MCF 10A (cell line): ENCODE measurements at regions not wholly inside any gene's neighbourhood (a gene's known extent, or its start where the extent isn't known, plus 50 kb on each side); places are given as distances from the start of the nearest gene placed in this dataset.

Source experiments
- BruUV-seq: library from RNA; stranded (reverse); fragments of 400-500 nt; replicated peaks from 2 replicates; lab custom pipeline; 2021; lab: Mats Ljungman, UMichigan
- CTCF ChIA-PET: fragments of 300-600 bp; sonication (Branson Sonifier 250); formaldehyde crosslinking; extraction: SDS; loops from one replicate; lab custom pipeline; 2021; ENCODE audit warnings: antibody characterized with exemption, inconsistent platforms; lab: Yijun Ruan, JAX
- POLR2A ChIA-PET: fragments of 300-600, 350-650 bp; sonication (Branson Sonifier 250); formaldehyde crosslinking; extraction: SDS; loops from one replicate; lab custom pipeline; 2020; ENCODE audit warnings: antibody characterized with exemption, inconsistent platforms; lab: Yijun Ruan, JAX
- DNase-seq: peaks from one replicate; pipeline ENCODE4 v3.0.0-alpha.2; 2018; ENCODE audit not compliant: unreplicated experiment
- H3K27ac Mint-ChIP-seq: one replicate; pipeline ENCODE4 v1.8.0; 2022; ENCODE audit warnings: mild to moderate bottlenecking, low read depth, mixed read lengths; ENCODE audit not compliant: unreplicated experiment
- H3K27me3 Mint-ChIP-seq: one replicate; pipeline ENCODE4 v1.8.0; 2022; ENCODE audit warnings: mixed read lengths; ENCODE audit not compliant: insufficient read depth, unreplicated experiment
- H3K36me3 Mint-ChIP-seq: one replicate; pipeline ENCODE4 v1.8.0; 2022; ENCODE audit warnings: mild to moderate bottlenecking, moderate library complexity, mixed read lengths; ENCODE audit not compliant: insufficient read depth, unreplicated experiment
- H3K4me1 Mint-ChIP-seq: one replicate; pipeline ENCODE4 v1.8.0; 2022; ENCODE audit warnings: mixed read lengths; ENCODE audit not compliant: insufficient read depth, unreplicated experiment
- H3K4me3 Mint-ChIP-seq: one replicate; pipeline ENCODE4 v1.8.0; 2022; ENCODE audit warnings: mild to moderate bottlenecking, moderate library complexity, mixed read lengths; ENCODE audit not compliant: unreplicated experiment
- H3K9me3 Mint-ChIP-seq: one replicate; pipeline ENCODE4 v1.8.0; 2022; ENCODE audit warnings: mixed read lengths; ENCODE audit not compliant: unreplicated experiment
- intact Hi-C: fragments of 100-400 bp; cut with micrococcal nuclease; formaldehyde crosslinking; loops from 2 replicates; pipeline ENCODE4 v1.14.1; 2022
- TF ChIP-seq, protein P1 (sequence below): fragments of 200-600 bp; IDR thresholded peaks from one replicate; pipeline ENCODE4 v1.8.0; 2022; ENCODE audit warnings: antibody characterized with exemption, mild to moderate bottlenecking; ENCODE audit not compliant: unreplicated experiment

DNA sequence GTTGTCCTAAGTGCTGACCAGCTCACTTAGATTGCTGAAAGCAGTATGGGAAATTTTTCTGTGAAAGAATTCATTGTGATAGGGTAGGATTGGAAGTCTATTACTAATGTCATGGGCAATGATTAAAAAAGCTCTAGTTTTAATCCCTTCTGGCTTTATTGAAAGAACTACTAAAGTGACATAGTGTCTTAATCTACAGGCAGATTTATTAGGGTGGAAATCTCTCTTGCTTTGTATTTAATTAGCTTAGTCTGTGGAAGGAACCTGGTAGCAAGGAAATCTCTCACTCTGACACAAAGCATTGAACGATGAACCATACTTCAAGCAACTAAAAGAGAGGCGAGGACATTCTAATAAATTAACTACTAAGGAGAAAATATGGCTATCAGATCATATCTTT, 1029.2 kb upstream of the PCDH20 start:
- Mint-ChIP-seq H3K27ac (no peak overlapping the region), H3K27me3 (no peaks in the 10 kb centered on the region), H3K9me3 (no peaks in the 10 kb centered on the region), H3K4me1 (no peaks in the 10 kb centered on the region), H3K36me3 (no peaks in the 10 kb centered on the region), H3K4me3 (no peak overlapping the region)
- no peak for DNase-seq
- TF ChIP-seq, protein P1, sequence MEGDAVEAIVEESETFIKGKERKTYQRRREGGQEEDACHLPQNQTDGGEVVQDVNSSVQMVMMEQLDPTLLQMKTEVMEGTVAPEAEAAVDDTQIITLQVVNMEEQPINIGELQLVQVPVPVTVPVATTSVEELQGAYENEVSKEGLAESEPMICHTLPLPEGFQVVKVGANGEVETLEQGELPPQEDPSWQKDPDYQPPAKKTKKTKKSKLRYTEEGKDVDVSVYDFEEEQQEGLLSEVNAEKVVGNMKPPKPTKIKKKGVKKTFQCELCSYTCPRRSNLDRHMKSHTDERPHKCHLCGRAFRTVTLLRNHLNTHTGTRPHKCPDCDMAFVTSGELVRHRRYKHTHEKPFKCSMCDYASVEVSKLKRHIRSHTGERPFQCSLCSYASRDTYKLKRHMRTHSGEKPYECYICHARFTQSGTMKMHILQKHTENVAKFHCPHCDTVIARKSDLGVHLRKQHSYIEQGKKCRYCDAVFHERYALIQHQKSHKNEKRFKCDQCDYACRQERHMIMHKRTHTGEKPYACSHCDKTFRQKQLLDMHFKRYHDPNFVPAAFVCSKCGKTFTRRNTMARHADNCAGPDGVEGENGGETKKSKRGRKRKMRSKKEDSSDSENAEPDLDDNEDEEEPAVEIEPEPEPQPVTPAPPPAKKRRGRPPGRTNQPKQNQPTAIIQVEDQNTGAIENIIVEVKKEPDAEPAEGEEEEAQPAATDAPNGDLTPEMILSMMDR = no peak
- BruUV-seq = no TSS peak
- POLR2A ChIA-PET = no interaction called here
- intact Hi-C loops = no loop called here
- CTCF ChIA-PET = no interaction called here

DNA sequence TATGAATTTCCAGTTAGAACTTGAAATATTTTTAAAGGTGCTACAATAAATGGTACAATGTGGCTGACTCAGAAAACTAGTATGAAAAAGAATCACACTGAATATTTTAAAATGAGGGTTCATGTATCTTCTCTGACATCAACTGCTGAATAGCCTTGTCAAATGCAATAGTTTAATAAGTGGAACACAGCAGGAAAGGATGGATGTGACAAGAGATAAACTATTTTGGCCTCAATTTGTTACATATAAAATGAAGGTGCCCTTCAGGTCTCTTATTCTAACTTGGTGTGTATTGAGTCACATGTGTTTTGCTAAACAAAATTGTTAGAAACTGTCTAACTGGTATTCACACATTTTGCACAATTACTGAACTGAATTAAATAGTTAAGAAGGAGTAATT, 1018.4 kb upstream of the PCDH20 start:
- DNase-seq = no peak
- ChIA-PET POLR2A (no interaction called here), CTCF (no interaction called here)
- BruUV-seq = no TSS peak
- H3K27me3 Mint-ChIP-seq = peaks cover 8% of the 10 kb centered on the region
- no peak overlapping the region for H3K27ac Mint-ChIP-seq
- TF ChIP-seq, protein P1 = no peak
- intact Hi-C loops = no loop called here
- no peaks in the 10 kb centered on the region for H3K9me3 Mint-ChIP-seq
- H3K36me3 Mint-ChIP-seq = no peaks in the 10 kb centered on the region
- H3K4me3 Mint-ChIP-seq = no peak overlapping the region
- no peaks in the 10 kb centered on the region for H3K4me1 Mint-ChIP-seq

DNA sequence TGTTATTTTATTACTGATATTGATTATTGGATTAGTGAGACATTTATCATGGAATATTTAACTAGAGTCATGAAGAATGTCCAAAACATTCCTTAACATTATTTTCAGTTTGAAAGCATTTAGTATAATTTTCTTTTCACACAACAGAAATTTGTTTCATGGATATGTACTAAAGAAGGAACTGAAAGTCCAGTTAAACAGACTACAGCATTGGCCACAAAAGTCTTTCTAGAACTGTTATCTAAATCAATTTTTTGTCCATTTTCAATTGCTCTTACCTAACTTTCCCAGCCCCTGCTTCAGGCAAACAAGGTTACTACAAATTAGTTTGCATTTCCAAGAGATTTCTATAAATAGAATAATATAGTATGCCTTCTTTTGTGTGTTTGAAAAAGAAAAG, 1018.0 kb upstream of the PCDH20 start:
- H3K36me3 Mint-ChIP-seq = no peaks in the 10 kb centered on the region
- H3K4me1 Mint-ChIP-seq = no peaks in the 10 kb centered on the region
- H3K27ac Mint-ChIP-seq = no peak overlapping the region
- no peaks in the 10 kb centered on the region for H3K9me3 Mint-ChIP-seq
- CTCF ChIA-PET = no interaction called here
- DNase-seq = no peak
- TF ChIP-seq, protein P1 = no peak
- no TSS peak for BruUV-seq
- POLR2A ChIA-PET = no interaction called here
- intact Hi-C loops = no loop called here
- no peak overlapping the region for H3K4me3 Mint-ChIP-seq
- H3K27me3 Mint-ChIP-seq = peaks cover 8% of the 10 kb centered on the region

DNA sequence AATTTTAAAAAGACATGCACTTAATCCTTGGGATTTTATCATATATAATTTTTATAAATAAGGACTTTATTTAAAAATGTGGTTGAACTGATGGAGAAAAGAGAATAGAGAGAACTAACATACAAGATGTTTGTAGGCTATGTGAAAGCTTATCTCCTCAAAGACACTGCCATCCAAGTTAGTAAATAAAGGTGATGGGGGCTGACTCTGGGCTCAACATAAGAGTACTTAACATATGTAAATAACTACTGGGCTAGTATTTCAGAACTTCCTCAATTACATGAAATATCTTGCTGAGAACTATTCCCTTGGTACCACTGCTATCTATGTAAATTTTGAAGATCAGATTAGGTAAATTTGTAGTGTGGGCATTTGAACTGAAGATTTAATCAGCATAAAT, 1017.3 kb upstream of the PCDH20 start:
- BruUV-seq = no TSS peak
- intact Hi-C loops = no loop called here
- H3K4me3 Mint-ChIP-seq = no peak overlapping the region
- H3K4me1 Mint-ChIP-seq = no peaks in the 10 kb centered on the region
- ChIA-PET POLR2A (no interaction called here), CTCF (no interaction called here)
- peaks cover 8% of the 10 kb centered on the region for H3K27me3 Mint-ChIP-seq
- TF ChIP-seq, protein P1 = no peak
- H3K9me3 Mint-ChIP-seq = no peaks in the 10 kb centered on the region
- no peaks in the 10 kb centered on the region for H3K36me3 Mint-ChIP-seq
- H3K27ac Mint-ChIP-seq = no peak overlapping the region
- no peak for DNase-seq
